Smooth muscle cell (in vitro differentiated cells): ENCODE measurements at regions not wholly inside any gene's neighbourhood (a gene's known extent, or its start where the extent isn't known, plus 50 kb on each side); places are given as distances from the start of the nearest gene placed in this dataset.

Experiments
- DNase-seq: peaks from one replicate; lab custom pipeline; 2025; ENCODE audit not compliant: unreplicated experiment; lab: John Stamatoyannopoulos, UW
- H2AFZ ChIP-seq: fragments of 200-600 bp; sonication (generic); 2 replicates; pipeline ENCODE4 v1.6.0; 2016; ENCODE audit warnings: antibody characterized with exemption, low read depth, mild to moderate bottlenecking
- H3F3A ChIP-seq: fragments of 200-600 bp; sonication (generic); 2 replicates; pipeline ENCODE4 v1.6.0; 2017; ENCODE audit warnings: antibody characterized with exemption, low read depth
- H3K27ac ChIP-seq: fragments of 200-600 bp; sonication (generic); 2 replicates; pipeline ENCODE4 v1.5.1; 2016; ENCODE audit warnings: low read depth, mild to moderate bottlenecking
- H3K27me3 ChIP-seq: fragments of 200-600 bp; sonication (generic); 2 replicates; pipeline ENCODE4 v1.6.1; 2016; ENCODE audit warnings: low read depth, mild to moderate bottlenecking
- H3K36me3 ChIP-seq: fragments of 200-600 bp; sonication (generic); 2 replicates; pipeline ENCODE4 v1.5.1; 2016; ENCODE audit warnings: low read depth
- H3K4me1 ChIP-seq: fragments of 200-600 bp; sonication (generic); 2 replicates; pipeline ENCODE4 v1.5.1; 2016; ENCODE audit warnings: low read depth
- H3K4me2 ChIP-seq: fragments of 200-600 bp; sonication (generic); 2 replicates; pipeline ENCODE4 v1.6.0; 2016; ENCODE audit warnings: mild to moderate bottlenecking
- H3K4me3 ChIP-seq: fragments of 200-600 bp; sonication (generic); 2 replicates; pipeline ENCODE4 v1.5.1; 2016; ENCODE audit warnings: mild to moderate bottlenecking
- H3K79me2 ChIP-seq: fragments of 200-600 bp; sonication (generic); 2 replicates; pipeline ENCODE4 v1.6.0; 2016; ENCODE audit warnings: low read depth, mild to moderate bottlenecking
- H3K9ac ChIP-seq: fragments of 200-600 bp; sonication (generic); 2 replicates; pipeline ENCODE4 v1.6.0; 2016; ENCODE audit warnings: low read depth
- H3K9me3 ChIP-seq: fragments of 200-600 bp; sonication (generic); replicated peaks from 2 replicates; pipeline ENCODE4 v1.5.1; 2016; ENCODE audit warnings: low read depth
- H4K20me1 ChIP-seq: fragments of 200-600 bp; sonication (generic); 2 replicates; pipeline ENCODE4 v1.6.0; 2016; ENCODE audit warnings: low read depth
- WGBS: methylation state at CpG from one replicate; pipeline ENCODE4 v1.1.7; 2016; ENCODE audit warnings: low lambda C conversion rate; 5-methylcytosine and 5-hydroxymethylcytosine counted together
- TF ChIP-seq, protein P1 (sequence below): fragments of 200-600 bp; sonication (generic); IDR thresholded peaks from 2 replicates; pipeline ENCODE4 v1.5.1; 2017; ENCODE audit warnings: borderline replicate concordance, mild to moderate bottlenecking, antibody characterized with exemption; ENCODE audit not compliant: insufficient read depth, poor library complexity, severe bottlenecking

DNA sequence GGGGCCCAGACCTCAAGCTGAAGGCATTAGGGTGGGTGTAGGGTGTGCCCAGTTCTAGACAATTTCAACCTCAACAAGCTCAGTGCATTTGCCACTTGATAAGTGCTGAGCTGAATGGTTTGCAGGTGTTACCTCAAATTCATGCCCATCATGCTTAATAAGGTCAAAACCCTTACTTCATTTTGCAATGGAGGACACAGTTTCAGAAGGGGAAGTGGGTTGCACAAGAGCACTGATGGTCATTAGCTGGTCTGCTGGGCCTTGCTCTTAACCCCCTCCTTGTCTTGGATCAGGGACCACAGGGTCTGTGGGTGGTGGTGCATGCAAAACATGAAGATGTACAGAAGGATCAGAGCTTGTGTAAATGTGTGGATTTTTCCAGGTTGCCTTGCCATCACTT, 71.0 kb upstream of the SIRPA start:
- Histone ChIP-seq H3K4me1 (peaks cover 3% of the 10 kb centered on the region), H3K79me2 (no peaks in the 10 kb centered on the region), H4K20me1 (no peaks in the 10 kb centered on the region), H3F3A (no peaks in the 10 kb centered on the region), H3K4me2 (no peak overlapping the region), H3K9me3 (no peaks in the 10 kb centered on the region), H3K36me3 (no peaks in the 10 kb centered on the region), H3K9ac (no peak overlapping the region), H3K4me3 (no peak overlapping the region), H3K27ac (no peak overlapping the region), H3K27me3 (no peaks in the 10 kb centered on the region), H2AFZ (no peak overlapping the region)
- DNase-seq = no peak
- TF ChIP-seq, protein P1, sequence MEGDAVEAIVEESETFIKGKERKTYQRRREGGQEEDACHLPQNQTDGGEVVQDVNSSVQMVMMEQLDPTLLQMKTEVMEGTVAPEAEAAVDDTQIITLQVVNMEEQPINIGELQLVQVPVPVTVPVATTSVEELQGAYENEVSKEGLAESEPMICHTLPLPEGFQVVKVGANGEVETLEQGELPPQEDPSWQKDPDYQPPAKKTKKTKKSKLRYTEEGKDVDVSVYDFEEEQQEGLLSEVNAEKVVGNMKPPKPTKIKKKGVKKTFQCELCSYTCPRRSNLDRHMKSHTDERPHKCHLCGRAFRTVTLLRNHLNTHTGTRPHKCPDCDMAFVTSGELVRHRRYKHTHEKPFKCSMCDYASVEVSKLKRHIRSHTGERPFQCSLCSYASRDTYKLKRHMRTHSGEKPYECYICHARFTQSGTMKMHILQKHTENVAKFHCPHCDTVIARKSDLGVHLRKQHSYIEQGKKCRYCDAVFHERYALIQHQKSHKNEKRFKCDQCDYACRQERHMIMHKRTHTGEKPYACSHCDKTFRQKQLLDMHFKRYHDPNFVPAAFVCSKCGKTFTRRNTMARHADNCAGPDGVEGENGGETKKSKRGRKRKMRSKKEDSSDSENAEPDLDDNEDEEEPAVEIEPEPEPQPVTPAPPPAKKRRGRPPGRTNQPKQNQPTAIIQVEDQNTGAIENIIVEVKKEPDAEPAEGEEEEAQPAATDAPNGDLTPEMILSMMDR = no peak

DNA sequence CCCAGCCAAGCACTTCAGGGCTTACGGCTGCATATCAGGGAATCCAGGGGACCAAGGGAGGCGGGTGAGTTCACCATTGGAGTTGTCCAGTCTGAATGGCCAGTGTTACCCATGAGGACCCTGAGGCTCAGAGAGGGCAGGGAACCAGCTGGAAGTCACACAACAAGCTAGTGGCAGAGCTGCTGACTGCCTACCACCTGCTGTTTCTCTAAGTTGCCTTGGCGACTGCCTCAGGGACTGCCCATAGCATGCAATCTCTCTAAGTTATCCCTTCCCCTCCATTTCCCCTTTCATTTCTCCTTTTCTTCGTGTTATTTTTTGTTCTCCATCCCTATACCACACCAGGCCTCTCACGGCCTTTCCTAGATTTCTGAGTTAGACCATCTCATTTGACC, 71.8 kb upstream of the SIRPA start:
- H3K27me3 ChIP-seq = no peaks in the 10 kb centered on the region
- WGBS = 96% methylated on average over 5 of the region's 5 CpGs

DNA sequence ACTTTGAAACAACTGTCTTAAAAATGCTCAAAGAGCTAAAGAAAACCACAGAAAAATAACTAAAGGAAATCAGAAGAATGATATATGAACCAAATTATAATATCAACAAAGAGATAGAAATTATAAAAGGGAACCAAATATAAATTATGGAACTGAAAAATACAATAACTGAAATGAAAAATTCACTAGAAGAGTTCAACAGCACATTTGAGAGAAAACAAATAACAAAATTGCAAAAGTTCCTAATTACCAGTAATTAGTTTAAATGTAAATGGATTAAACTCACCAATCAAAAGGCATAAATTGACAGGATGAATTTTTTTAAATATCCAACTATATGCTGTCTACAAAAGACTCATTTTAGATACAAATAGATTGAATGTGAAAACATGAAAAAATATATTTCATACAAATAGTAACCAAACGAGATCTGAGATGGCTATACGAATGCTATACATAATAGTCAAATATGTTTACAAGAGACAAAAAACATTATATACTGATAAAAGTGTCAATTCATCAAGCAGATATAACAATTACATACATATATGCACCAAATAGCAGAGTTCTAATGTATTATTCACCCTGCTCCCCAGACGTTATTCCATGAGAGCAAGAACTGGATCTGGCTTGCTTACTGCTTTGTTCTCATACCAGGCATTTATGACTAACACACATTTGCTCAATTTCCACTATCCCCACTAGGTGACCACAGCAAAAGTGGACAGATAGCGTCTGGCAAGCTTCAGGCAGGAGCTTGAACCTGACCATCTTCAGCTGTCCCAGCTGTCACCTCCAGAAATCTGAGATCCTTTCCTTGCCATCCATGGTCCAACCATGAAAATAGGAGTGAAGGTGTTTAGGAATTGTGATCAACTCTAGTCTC, 72.4 kb upstream of the SIRPA start:
- Histone ChIP-seq H3K27ac (no peak overlapping the region), H3K9ac (no peak overlapping the region), H2AFZ (no peak overlapping the region), H3F3A (no peaks in the 10 kb centered on the region), H3K4me3 (no peak overlapping the region), H3K36me3 (no peaks in the 10 kb centered on the region), H3K4me2 (no peak overlapping the region), H4K20me1 (no peaks in the 10 kb centered on the region), H3K4me1 (peaks cover 12% of the 10 kb centered on the region), H3K79me2 (no peaks in the 10 kb centered on the region), H3K27me3 (no peaks in the 10 kb centered on the region), H3K9me3 (no peaks in the 10 kb centered on the region)
- TF ChIP-seq, protein P1 = no peak
- WGBS = 76% methylated on average over 4 of the region's 4 CpGs
- no peak for DNase-seq

More for the DNA sequence above, 71.8 kb upstream of the SIRPA start:
- no peak overlapping the region for H3K27ac ChIP-seq
- H4K20me1 ChIP-seq = no peaks in the 10 kb centered on the region
- no peak for DNase-seq
- H2AFZ ChIP-seq = no peak overlapping the region
- TF ChIP-seq, protein P1 = no peak
- peaks cover 10% of the 10 kb centered on the region for H3K4me1 ChIP-seq
- H3K36me3 ChIP-seq = no peaks in the 10 kb centered on the region
- H3K9me3 ChIP-seq = no peaks in the 10 kb centered on the region
- H3K79me2 ChIP-seq = no peaks in the 10 kb centered on the region
- no peak overlapping the region for H3K9ac ChIP-seq
- no peak overlapping the region for H3K4me3 ChIP-seq
- no peak overlapping the region for H3K4me2 ChIP-seq
- no peaks in the 10 kb centered on the region for H3F3A ChIP-seq
